ENCODE measurements at regions not wholly inside any gene's neighbourhood (a gene's known extent, or its start where the extent isn't known, plus 50 kb on each side); places are given as distances from the start of the nearest gene placed in this dataset.

DNA sequence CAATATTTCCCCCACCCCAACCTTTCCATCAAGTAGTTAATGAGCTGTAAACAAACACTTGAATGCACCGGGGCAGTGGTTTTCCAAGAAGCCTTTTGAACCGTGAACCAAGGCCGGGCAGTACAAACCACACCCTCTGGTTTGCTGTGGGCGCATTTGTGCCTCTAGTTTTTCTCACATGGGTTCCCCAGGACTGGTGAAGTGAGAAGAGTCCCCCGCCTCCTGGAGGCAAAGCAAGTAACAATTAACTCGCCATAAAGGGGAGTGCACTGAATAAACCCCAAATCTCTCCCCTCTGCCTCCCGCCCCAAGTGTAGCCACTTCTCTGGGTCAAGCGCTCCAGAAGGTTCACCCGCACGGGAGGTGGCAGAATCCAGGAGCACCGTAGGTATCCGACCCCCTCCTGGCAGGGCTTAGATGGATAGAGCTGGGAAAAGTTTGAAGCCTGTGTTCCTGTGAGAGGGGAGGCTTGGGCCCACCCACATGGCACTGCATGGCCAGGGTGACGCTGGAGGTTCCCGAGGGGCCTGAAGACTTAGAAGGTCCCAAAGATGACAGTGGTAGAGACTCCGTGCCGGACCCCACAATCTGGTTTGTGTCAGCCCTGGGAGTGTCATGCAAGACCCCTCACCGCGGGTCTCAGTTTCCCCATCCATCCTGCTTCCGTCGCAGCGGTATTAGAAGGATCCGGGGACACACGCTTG lies 182.2 kb downstream of the SMAD2 start:
- TF ChIP-seq POLR2AphosphoS5 (IDR thresholded peaks at IDR 0.05; ENCODE audit: low read depth, low read length) (no peak), TAF1 (IDR thresholded peaks at IDR 0.05; ENCODE audit: borderline replicate concordance, insufficient read depth, low read length) (no peak)

All from PFSK-1 (cell line).